CD4-positive, CD25-positive, alpha-beta regulatory T cell (primary cell): ENCODE measurements at regions not wholly inside any gene's neighbourhood (a gene's known extent, or its start where the extent isn't known, plus 50 kb on each side); places are given as distances from the start of the nearest gene placed in this dataset.

Experiments
- ATAC-seq, 2 donors: fragments of 150-1000 bp; cut with Tn5 transposase; one replicate each; pipeline ENCODE4 v1.10.0; 2021; ENCODE audit warnings: low read depth in 2 of 2, moderate number of reproducible peaks in 2 of 2, moderate library complexity in 1 of 2
- DNase-seq, 3 donors: peaks; one replicate each; pipeline versions ENCODE4 v3.0.0 to v3.0.0-alpha.2; 2012 to 2022; ENCODE audit warnings: mixed read lengths in 1 of 3
- H3K27ac ChIP-seq: one replicate; pipeline ENCODE4 v1.7.0; 2013; ENCODE audit warnings: mild to moderate bottlenecking, low read length; ENCODE audit not compliant: insufficient read depth, poor library complexity, severe bottlenecking
- H3K27me3 ChIP-seq: one replicate; pipeline ENCODE4 v1.7.0; 2013; ENCODE audit warnings: low read length; ENCODE audit not compliant: control insufficient read depth, insufficient read depth
- H3K36me3 ChIP-seq: one replicate; pipeline ENCODE4 v1.7.0; 2013; ENCODE audit warnings: mild to moderate bottlenecking, low read length, moderate library complexity; ENCODE audit not compliant: control insufficient read depth, insufficient read depth
- H3K4me1 ChIP-seq: 2 replicates; pipeline ENCODE4 v1.7.0; 2013; ENCODE audit warnings: mild to moderate bottlenecking, low read length; ENCODE audit not compliant: insufficient read depth, control insufficient read depth, poor library complexity, severe bottlenecking
- H3K4me3 ChIP-seq: one replicate; pipeline ENCODE4 v1.7.0; 2013; ENCODE audit warnings: low read depth, mild to moderate bottlenecking, low read length, moderate library complexity
- H3K9me3 ChIP-seq, 2 experiments: 1 replicate in 1 of 2; 2 replicates in 1 of 2; pipeline ENCODE4 v1.7.0; 2013; ENCODE audit warnings: low read length in 2 of 2, mild to moderate bottlenecking in 1 of 2, moderate library complexity in 1 of 2; ENCODE audit not compliant: control insufficient read depth in 2 of 2
- H3K27ac Mint-ChIP-seq, 3 donors: one replicate each; pipeline ENCODE4 v1.8.0; 2020 to 2022; ENCODE audit warnings: mild to moderate bottlenecking in 3 of 3, mixed read lengths in 3 of 3, moderate library complexity in 2 of 3
- H3K27me3 Mint-ChIP-seq: one replicate; pipeline ENCODE4 v1.8.0; 2022; ENCODE audit warnings: mild to moderate bottlenecking, mixed read lengths
- H3K36me3 Mint-ChIP-seq: one replicate; pipeline ENCODE4 v1.8.0; 2020; ENCODE audit warnings: mixed read lengths
- H3K4me1 Mint-ChIP-seq, 4 donors: one replicate each; pipeline ENCODE4 v1.8.0; 2020 to 2022; ENCODE audit warnings: mixed read lengths in 4 of 4, mild to moderate bottlenecking in 1 of 4
- H3K4me3 Mint-ChIP-seq, 4 donors: one replicate each; pipeline ENCODE4 v1.8.0; 2020 to 2022; ENCODE audit warnings: mild to moderate bottlenecking in 4 of 4, mixed read lengths in 4 of 4, moderate library complexity in 3 of 4
- H3K9me3 Mint-ChIP-seq, 7 donors: one replicate each; pipeline ENCODE4 v1.8.0; 2020 to 2022; ENCODE audit warnings: mixed read lengths in 7 of 7, mild to moderate bottlenecking in 3 of 7, moderate library complexity in 2 of 7

- Histone ChIP-seq H3K9me3 (no peaks in the 10 kb centered on the region), H3K36me3 (no peaks in the 10 kb centered on the region), H3K27ac (no peak overlapping the region), H3K4me1 (no peaks in the 10 kb centered on the region), H3K27me3 (no peaks in the 10 kb centered on the region), H3K4me3 (no peak overlapping the region)
- no peaks in the 10 kb centered on the region for H3K36me3 Mint-ChIP-seq
- H3K4me1 Mint-ChIP-seq = peaks cover 0 to 3% (median 0%) of the 10 kb centered on the region in 4 donors
- ATAC-seq (no peak), DNase-seq (no peak)
- no peak overlapping the region for H3K27ac Mint-ChIP-seq
- no peaks in the 10 kb centered on the region for H3K27me3 Mint-ChIP-seq
- H3K9me3 Mint-ChIP-seq = peaks cover 0 to 4% (median 0%) of the 10 kb centered on the region in 7 donors
- no peak overlapping the region for H3K4me3 Mint-ChIP-seq
Measured at GRCh38 chr7:21076574-21076973, 289.9 kb upstream of the SP8 start.

GRCh38 chr7:21077602-21078001, 290.9 kb upstream of the SP8 start:
- H3K27ac Mint-ChIP-seq = no peak overlapping the region
- peaks cover 0 to 4% (median 0%) of the 10 kb centered on the region in 7 donors for H3K9me3 Mint-ChIP-seq
- ATAC-seq = no peak

GRCh38 chr7:21084286-21084685, 297.6 kb upstream of the SP8 start:
- no peaks in the 10 kb centered on the region for H3K27me3 ChIP-seq
- Mint-ChIP-seq H3K4me3 (no peak overlapping the region), H3K27me3 (no peaks in the 10 kb centered on the region), H3K9me3 (peaks cover 0 to 5% (median 0%) of the 10 kb centered on the region in 7 donors), H3K27ac (no peak overlapping the region), H3K4me1 (no peaks in the 10 kb centered on the region), H3K36me3 (no peaks in the 10 kb centered on the region)
- H3K27ac ChIP-seq = no peak overlapping the region
- no peak overlapping the region for H3K4me3 ChIP-seq
- H3K36me3 ChIP-seq = no peaks in the 10 kb centered on the region
- H3K9me3 ChIP-seq = no peaks in the 10 kb centered on the region
- ATAC-seq (no peak), DNase-seq (no peak)
- H3K4me1 ChIP-seq = no peaks in the 10 kb centered on the region

More at GRCh38 chr7:21077602-21078001, 290.9 kb upstream of the SP8 start:
- Histone ChIP-seq H3K4me1 (no peaks in the 10 kb centered on the region), H3K27ac (no peak overlapping the region), H3K4me3 (no peak overlapping the region), H3K27me3 (no peaks in the 10 kb centered on the region), H3K36me3 (no peaks in the 10 kb centered on the region), H3K9me3 (no peaks in the 10 kb centered on the region)
- Mint-ChIP-seq H3K4me3 (no peak overlapping the region), H3K27me3 (no peaks in the 10 kb centered on the region), H3K4me1 (no peaks in the 10 kb centered on the region), H3K36me3 (no peaks in the 10 kb centered on the region)
- DNase-seq = no peak

- Histone ChIP-seq H3K4me1 (no peaks in the 10 kb centered on the region), H3K27ac (no peak overlapping the region), H3K9me3 (no peaks in the 10 kb centered on the region), H3K4me3 (no peak overlapping the region), H3K27me3 (no peaks in the 10 kb centered on the region), H3K36me3 (no peaks in the 10 kb centered on the region)
- ATAC-seq (no peak), DNase-seq (no peak)
- Mint-ChIP-seq H3K36me3 (no peaks in the 10 kb centered on the region), H3K27ac (no peak overlapping the region), H3K27me3 (no peaks in the 10 kb centered on the region), H3K9me3 (peaks cover 0 to 5% (median 0%) of the 10 kb centered on the region in 7 donors), H3K4me1 (no peaks in the 10 kb centered on the region), H3K4me3 (no peak overlapping the region)
Measured at GRCh38 chr7:21086688-21087087, 300.0 kb upstream of the SP8 start.

GRCh38 chr7:21089653-21090052, 303.0 kb upstream of the SP8 start:
- no peak for ATAC-seq
- no peaks in the 10 kb centered on the region for H3K27me3 Mint-ChIP-seq
- peaks cover 0 to 7% (median 0%) of the 10 kb centered on the region in 7 donors for H3K9me3 Mint-ChIP-seq
- H3K4me1 Mint-ChIP-seq = no peaks in the 10 kb centered on the region
- H3K27me3 ChIP-seq = no peaks in the 10 kb centered on the region
- no peaks in the 10 kb centered on the region for H3K9me3 ChIP-seq
- no peak overlapping the region for H3K27ac ChIP-seq
- H3K4me3 ChIP-seq = no peak overlapping the region
- DNase-seq = no peak
- H3K4me3 Mint-ChIP-seq = no peak overlapping the region
- H3K4me1 ChIP-seq = no peaks in the 10 kb centered on the region
- H3K36me3 Mint-ChIP-seq = no peaks in the 10 kb centered on the region
- H3K36me3 ChIP-seq = no peaks in the 10 kb centered on the region
- no peak overlapping the region for H3K27ac Mint-ChIP-seq

GRCh38 chr7:21092766-21093702, 306.3 kb upstream of the SP8 start:
- Histone ChIP-seq H3K36me3 (no peaks in the 10 kb centered on the region), H3K27ac (no peak overlapping the region), H3K4me3 (no peak overlapping the region), H3K9me3 (no peaks in the 10 kb centered on the region), H3K27me3 (no peaks in the 10 kb centered on the region), H3K4me1 (no peaks in the 10 kb centered on the region)
- DNase-seq = no peak
- H3K4me3 Mint-ChIP-seq = no peak overlapping the region
- peaks cover 0 to 6% (median 0%) of the 10 kb centered on the region in 7 donors for H3K9me3 Mint-ChIP-seq
- H3K27me3 Mint-ChIP-seq = no peaks in the 10 kb centered on the region
- ATAC-seq = no peak
- no peak overlapping the region for H3K27ac Mint-ChIP-seq
- H3K4me1 Mint-ChIP-seq = no peaks in the 10 kb centered on the region
- H3K36me3 Mint-ChIP-seq = no peaks in the 10 kb centered on the region

GRCh38 chr7:21094589-21094988, 307.9 kb upstream of the SP8 start:
- Histone ChIP-seq H3K36me3 (no peaks in the 10 kb centered on the region), H3K4me3 (no peak overlapping the region), H3K27ac (no peak overlapping the region), H3K4me1 (no peaks in the 10 kb centered on the region), H3K9me3 (no peaks in the 10 kb centered on the region), H3K27me3 (no peaks in the 10 kb centered on the region)
- H3K4me3 Mint-ChIP-seq = no peak overlapping the region
- H3K36me3 Mint-ChIP-seq = no peaks in the 10 kb centered on the region
- no peak for DNase-seq
- H3K4me1 Mint-ChIP-seq = no peaks in the 10 kb centered on the region
- H3K27me3 Mint-ChIP-seq = peaks cover 6% of the 10 kb centered on the region
- no peak for ATAC-seq
- no peak overlapping the region for H3K27ac Mint-ChIP-seq
- H3K9me3 Mint-ChIP-seq = peaks cover 0 to 5% (median 0%) of the 10 kb centered on the region in 7 donors

GRCh38 chr7:21099432-21099831, 312.7 kb upstream of the SP8 start:
- Histone ChIP-seq H3K27ac (no peak overlapping the region), H3K27me3 (no peaks in the 10 kb centered on the region), H3K4me3 (no peak overlapping the region), H3K4me1 (no peaks in the 10 kb centered on the region), H3K9me3 (no peaks in the 10 kb centered on the region), H3K36me3 (no peaks in the 10 kb centered on the region)
- Mint-ChIP-seq H3K36me3 (no peaks in the 10 kb centered on the region), H3K9me3 (peaks cover 0 to 6% (median 0%) of the 10 kb centered on the region in 7 donors), H3K27me3 (peaks cover 6% of the 10 kb centered on the region), H3K4me1 (no peaks in the 10 kb centered on the region), H3K4me3 (no peak overlapping the region), H3K27ac (no peak overlapping the region)
- no peak for ATAC-seq
- no peak for DNase-seq
